ENCODE measurements at regions not wholly inside any gene's neighbourhood (a gene's known extent, or its start where the extent isn't known, plus 50 kb on each side); places are given as distances from the start of the nearest gene placed in this dataset.

DNA sequence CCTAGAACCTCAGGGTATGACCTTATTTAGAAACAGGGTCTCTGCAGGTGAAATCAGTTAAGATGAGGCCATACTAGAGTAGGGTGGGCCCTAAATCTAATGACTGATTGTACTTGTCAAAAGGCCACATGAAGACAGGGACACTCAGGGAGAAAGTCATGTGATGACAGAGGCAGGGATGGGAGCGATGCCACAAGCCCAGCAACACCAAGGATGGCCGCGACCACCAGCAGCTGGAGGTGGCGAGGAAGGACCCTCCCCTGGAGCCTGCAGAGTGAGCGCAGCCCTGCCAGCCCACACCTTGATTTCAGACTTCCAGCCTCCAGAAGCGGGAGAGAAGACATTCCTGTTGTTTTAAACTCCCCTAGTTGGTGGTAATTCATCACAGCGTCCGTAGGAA is 199.9 kb downstream of the PHETA1 start:
- no peak overlapping the region for H3K27ac ChIP-seq
- H3K27me3 ChIP-seq, result peaks cover 0 to 57% of the 10 kb centered on the region in 2 donors
- H3K9me3 ChIP-seq, result no peaks in the 10 kb centered on the region
- intact Hi-C loops (cut with DNase I; ENCODE audit: low total_unique reads), result no loop called here
- DNase-seq, result no peak
- H3K36me3 ChIP-seq, result no peaks in the 10 kb centered on the region
- H3K4me3 ChIP-seq, result no peak overlapping the region
- H3K4me1 ChIP-seq, result no peaks in the 10 kb centered on the region
- TF ChIP-seq, protein P1, sequence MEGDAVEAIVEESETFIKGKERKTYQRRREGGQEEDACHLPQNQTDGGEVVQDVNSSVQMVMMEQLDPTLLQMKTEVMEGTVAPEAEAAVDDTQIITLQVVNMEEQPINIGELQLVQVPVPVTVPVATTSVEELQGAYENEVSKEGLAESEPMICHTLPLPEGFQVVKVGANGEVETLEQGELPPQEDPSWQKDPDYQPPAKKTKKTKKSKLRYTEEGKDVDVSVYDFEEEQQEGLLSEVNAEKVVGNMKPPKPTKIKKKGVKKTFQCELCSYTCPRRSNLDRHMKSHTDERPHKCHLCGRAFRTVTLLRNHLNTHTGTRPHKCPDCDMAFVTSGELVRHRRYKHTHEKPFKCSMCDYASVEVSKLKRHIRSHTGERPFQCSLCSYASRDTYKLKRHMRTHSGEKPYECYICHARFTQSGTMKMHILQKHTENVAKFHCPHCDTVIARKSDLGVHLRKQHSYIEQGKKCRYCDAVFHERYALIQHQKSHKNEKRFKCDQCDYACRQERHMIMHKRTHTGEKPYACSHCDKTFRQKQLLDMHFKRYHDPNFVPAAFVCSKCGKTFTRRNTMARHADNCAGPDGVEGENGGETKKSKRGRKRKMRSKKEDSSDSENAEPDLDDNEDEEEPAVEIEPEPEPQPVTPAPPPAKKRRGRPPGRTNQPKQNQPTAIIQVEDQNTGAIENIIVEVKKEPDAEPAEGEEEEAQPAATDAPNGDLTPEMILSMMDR (IDR thresholded peaks at IDR 0.05), result no peak

DNA sequence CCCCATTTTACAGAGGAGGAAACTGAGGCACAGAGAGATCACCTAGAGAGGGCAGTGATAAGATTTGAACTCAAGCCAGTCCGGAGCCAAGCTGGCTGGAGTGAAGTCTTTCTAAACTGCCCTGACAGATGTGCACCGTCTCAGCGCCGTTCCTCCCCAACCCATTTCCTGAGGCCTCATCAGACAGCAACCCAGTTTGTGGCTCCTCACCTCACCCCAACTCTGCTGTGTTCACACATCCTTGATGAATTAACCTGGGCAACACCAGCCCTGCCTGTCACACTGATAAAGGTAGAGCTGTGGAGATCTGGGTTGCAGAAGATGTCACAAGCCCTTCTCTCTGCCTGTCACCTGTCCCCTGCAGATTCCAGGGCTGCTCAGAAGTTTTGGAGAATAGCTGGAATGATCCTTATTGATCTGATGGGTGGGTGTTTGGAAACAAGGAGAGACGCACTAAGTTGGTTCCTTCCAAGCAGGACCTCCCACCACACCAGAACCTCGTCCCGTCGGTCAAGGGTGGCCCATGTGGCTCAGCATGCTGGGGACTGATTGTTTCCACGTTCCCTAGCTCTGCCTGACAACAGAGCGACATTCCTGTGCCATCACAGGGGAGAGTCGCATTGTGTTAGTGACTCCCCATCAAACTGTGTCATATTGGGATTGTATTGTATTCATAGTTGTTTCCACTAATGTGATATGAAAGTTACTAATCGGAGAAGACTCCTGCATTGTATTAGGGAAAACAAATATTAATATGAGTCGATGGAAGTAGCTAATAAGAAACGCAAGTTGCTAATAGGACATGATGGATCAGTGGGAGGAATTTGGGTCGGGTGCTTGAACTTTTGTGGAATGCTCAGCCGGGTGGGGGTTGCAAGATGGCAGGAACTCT is 200.6 kb downstream of the PHETA1 start:
- Histone ChIP-seq H3K9me3 (no peaks in the 10 kb centered on the region), H3K36me3 (no peaks in the 10 kb centered on the region), H3K27ac (no peak overlapping the region), H3K27me3 (peaks cover 0 to 50% of the 10 kb centered on the region in 2 donors), H3K4me3 (no peak overlapping the region), H3K4me1 (no peaks in the 10 kb centered on the region)
- TF ChIP-seq, protein P1 (IDR thresholded peaks at IDR 0.05), result no peak
- DNase-seq, result no peak
- intact Hi-C loops (cut with DNase I; ENCODE audit: low total_unique reads), result no loop called here

- TF ChIP-seq, protein P1 (IDR thresholded peaks at IDR 0.05), result no peak
- no peaks in the 10 kb centered on the region for H3K4me1 ChIP-seq
- no peak overlapping the region for H3K4me3 ChIP-seq
- peaks cover 0 to 49% of the 10 kb centered on the region in 2 donors for H3K27me3 ChIP-seq
- no peaks in the 10 kb centered on the region for H3K9me3 ChIP-seq
- DNase-seq, result no peak
- H3K36me3 ChIP-seq, result no peaks in the 10 kb centered on the region
- intact Hi-C loops (cut with DNase I; ENCODE audit: low total_unique reads), result no loop called here
- H3K27ac ChIP-seq, result no peak overlapping the region
Measured at GRCh38 chr12:111166779-111167540, 201.9 kb downstream of the PHETA1 start.

DNA sequence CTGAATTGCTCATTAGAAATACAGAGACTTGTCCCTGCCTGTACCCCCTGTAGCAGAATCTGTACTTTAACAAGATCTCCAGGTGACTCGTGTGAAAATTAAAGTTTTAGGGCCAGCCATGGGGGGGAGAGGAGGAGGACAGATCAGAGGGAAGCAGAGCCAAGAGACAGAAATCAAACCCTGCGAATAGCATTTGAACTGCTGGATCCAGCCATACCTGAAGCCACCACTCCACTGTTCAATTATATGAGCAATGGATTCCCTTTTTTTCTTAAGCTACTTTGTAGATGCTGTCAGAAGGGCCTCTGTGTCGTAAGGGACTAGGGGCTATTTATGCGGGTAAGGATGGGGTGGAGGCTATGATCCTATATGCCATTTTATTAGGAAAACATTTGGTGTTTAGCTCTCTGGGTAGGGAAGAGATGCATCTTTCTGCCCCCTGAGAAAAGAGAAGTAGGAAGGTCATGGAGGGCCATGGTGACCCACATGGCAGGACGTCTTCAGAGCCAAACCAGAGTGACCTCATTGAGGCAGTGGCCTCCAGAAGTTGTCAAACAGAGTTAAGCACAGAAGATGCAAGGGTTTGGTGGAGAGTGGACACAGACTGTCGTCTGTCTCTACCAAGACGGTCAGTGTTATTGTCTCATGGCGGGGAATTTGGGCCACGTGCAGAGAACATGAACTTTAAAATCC is 203.9 kb downstream of the PHETA1 start:
- Histone ChIP-seq H3K36me3 (no peaks in the 10 kb centered on the region), H3K4me3 (no peak overlapping the region), H3K9me3 (no peaks in the 10 kb centered on the region), H3K27ac (no peak overlapping the region), H3K4me1 (no peaks in the 10 kb centered on the region), H3K27me3 (peaks cover 0 to 54% of the 10 kb centered on the region in 2 donors)
- intact Hi-C loops (cut with DNase I; ENCODE audit: low total_unique reads), result no loop called here
- DNase-seq, result no peak
- TF ChIP-seq, protein P1 (IDR thresholded peaks at IDR 0.05), result no peak

DNA sequence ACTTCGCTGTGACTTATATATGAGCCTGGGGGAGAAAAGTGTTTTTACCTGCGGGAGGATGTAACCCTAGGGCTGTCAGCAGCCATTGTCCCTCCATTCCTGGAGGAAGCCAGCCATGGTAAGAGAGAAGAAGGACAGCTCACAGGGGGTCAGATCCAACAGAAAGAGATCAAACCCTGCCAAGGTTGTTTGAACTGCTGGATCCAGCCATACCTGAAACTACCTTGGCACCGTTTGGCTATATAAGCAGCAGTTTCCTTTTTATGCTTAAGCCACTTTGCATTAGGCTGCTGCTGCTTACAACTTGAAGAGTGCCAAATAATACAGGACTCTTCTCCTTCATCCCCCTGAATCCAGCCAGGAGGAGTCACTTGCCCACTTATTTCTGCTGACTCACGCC is 205.5 kb downstream of the PHETA1 start:
- DNase-seq, result no peak
- H3K9me3 ChIP-seq, result no peaks in the 10 kb centered on the region
- no peaks in the 10 kb centered on the region for H3K4me1 ChIP-seq
- no peaks in the 10 kb centered on the region for H3K36me3 ChIP-seq
- intact Hi-C loops (cut with DNase I; ENCODE audit: low total_unique reads), result no loop called here
- no peak overlapping the region for H3K27ac ChIP-seq
- peaks cover 0 to 54% of the 10 kb centered on the region in 2 donors for H3K27me3 ChIP-seq
- H3K4me3 ChIP-seq, result no peak overlapping the region
- TF ChIP-seq, protein P1 (IDR thresholded peaks at IDR 0.05), result no peak
